Stimulated activated CD8-positive, alpha-beta memory T cell treated with anti-CD3 and anti-CD28 coated beads, Interleukin-4, amount 100 ng/mL, for 4 hours (primary cell): ENCODE measurements at regions not wholly inside any gene's neighbourhood (a gene's known extent, or its start where the extent isn't known, plus 50 kb on each side); places are given as distances from the start of the nearest gene placed in this dataset.

Source experiments
- DNase-seq, 2 donors: peaks; one replicate each; pipeline ENCODE4 v3.0.0-alpha.2; 2020; ENCODE audit warnings: low read depth in 2 of 2, low spot score in 1 of 2

GRCh38 chr13:26989957-26990713, 181.5 kb downstream of the USP12 start:
- no peak for DNase-seq

DNA sequence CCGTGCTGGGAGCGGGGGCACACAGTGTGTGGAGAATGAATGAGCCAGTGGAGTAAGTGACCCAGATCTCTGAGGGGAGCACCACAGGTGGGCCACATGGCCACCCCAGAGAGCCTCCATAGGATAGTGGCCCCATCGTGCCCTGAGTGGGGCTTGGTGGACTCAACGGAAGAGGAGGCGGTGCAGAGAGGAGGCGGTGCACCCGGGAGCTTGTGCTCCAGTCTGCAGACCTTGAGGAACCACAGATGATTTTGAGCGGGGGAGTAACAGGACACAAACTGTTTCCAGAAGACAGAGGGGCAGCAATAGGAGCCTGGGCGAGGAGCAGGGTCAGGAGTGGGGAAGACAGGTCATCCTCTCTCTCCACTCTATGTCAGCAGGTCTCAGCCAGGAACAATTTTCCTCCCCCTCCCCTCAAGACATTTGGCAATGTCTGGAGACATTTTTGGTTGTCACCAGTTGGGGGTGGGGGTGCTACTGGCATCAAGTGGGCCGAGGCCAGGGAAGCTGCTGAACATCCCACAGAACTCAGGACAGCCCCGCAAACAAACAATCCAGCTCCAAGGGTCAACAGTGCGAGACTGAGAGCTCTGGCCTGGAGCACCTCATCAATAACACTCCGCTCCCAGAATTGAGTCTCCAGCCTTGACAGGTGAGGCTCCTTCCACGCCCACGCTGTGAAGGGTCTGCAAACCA, 182.2 kb downstream of the USP12 start:
- no peak for DNase-seq

GRCh38 chr13:26988059-26988769, 183.4 kb downstream of the USP12 start:
- no peak for DNase-seq

GRCh38 chr13:26987486-26988013, 184.1 kb downstream of the USP12 start:
- no peak for DNase-seq

DNA sequence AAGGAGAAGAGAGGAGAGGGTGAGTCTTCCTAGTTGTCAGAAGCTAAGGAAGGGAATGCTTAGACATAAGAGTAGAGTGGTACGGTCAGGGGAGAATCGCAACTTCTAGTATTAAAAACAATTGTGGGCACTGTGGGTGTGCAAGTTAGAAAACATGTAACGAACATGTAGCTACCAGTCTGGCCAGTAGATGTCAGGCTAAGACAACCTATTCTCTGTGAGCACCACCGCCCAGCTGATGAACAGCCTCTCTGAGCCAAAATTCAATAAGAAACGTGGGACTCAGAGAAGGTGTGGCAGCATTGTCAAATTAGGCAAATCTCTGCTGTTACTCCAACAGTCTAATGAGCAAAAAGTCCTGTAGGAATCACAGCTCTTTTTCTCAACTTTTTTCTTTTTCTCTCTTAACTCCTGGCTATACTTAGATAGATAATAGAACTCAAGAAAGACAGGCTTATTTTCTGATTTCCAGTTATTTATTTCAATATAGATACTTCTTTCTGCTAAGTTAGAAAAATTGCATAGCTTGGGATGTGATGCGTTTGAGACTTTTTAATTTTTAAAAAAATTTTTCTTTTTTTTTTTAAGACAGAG, 186.2 kb downstream of the USP12 start:
- DNase-seq, result peak; percentile 38 to 46

DNA sequence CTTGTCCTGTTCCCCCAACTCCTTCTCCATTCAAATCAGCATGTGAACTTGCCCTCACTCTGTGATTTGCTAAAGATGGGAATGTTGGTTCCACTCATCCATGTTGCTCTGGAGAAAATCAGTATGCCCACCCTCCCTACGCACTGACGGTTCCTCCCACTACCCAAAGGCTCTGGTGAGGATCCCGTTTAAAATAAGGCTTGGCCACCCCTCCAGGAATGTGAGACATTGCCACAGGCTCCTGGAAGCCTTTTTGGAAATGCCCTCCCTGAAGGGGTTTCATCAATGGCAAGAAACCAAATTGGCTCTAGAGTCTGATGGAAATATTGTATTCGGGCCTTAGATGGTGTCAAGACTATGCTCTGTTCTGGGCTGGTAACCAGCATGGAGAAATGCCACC, 187.3 kb downstream of the USP12 start:
- no peak for DNase-seq

DNA sequence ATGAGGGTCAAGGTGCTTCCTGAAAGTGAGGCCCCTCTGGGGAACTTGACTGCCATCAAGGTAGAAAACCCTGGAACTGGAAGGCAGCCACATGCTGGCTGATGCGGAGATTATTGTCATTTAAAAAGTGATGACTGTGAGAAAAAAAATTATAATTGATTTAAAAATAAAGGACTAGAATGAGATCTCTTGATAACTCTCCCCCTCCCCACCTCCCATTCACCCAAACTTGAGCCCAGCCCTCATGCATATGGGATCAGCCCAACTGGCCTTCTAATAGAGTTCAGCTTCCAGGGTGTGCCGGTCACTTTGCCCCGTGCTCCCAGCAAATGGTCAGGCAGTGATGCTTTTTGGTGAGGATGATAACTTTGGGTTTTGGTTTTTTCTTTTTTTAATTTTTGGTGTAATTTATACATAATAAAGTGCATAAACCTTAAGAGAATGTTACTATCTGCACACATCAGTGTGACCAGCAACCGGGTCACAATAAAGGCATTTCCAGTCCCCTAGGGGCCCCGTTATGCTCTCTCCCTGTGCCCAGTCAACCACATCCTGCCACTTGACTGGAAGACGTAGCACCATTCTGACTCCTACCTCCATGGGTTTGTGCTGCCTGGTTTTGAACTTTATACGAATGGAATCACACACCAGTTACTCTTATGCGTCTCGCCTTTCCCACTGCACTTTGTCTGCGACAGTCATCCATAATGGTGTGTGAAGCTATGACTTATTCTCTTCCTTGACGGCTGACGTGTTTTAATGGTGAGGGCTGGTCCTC, 187.9 kb downstream of the USP12 start:
- no peak for DNase-seq

GRCh38 chr13:26980099-26981031, 191.2 kb downstream of the USP12 start:
- no peak for DNase-seq

- no peak for DNase-seq
Measured at GRCh38 chr13:26979334-26979733, 192.3 kb downstream of the USP12 start.

GRCh38 chr13:26978081-26978860, 193.3 kb downstream of the USP12 start:
- no peak for DNase-seq

DNA sequence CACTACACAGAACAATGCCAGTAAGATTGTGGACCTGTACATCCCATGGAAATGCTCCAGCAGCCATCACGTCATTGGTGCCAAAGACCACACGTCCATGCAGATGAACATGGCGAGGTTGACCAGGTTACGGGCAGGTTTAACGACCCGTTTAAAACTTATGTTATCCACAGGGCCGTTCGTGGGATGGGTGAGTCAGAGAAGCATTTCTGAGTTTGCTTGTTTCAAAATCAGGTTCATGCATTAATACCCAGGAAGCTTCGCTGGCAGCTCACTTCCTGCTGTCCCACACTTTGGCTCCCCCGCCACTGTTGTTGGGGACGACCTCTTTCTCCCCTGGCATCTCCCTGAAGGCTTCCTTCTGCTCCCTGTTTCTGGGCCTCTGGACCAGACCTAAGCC, 194.1 kb downstream of the USP12 start:
- no peak for DNase-seq

DNA sequence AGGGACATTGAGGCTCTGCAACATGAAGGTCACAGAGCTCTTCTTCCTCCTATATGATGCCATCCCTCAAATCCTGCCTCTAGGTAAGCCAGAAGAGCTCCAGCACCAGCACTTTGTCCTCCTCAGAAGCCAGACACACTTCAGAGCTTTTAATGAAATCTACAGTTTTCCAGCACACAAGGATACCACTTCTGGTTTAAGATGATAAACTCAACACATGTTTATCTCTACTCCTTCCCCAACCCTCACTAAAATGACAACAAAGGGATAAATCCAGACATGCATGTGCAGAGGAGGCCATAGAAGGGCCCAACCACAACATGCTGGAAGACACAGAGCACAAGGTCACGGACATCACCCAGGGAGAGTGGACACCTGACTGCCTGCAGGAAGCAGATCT, 195.3 kb downstream of the USP12 start:
- DNase-seq, result no peak

GRCh38 chr13:26973946-26974345, 197.7 kb downstream of the USP12 start:
- no peak for DNase-seq

- no peak for DNase-seq
Measured at GRCh38 chr13:26973295-26973694, 198.3 kb downstream of the USP12 start.

GRCh38 chr13:26971990-26972887, 199.4 kb downstream of the USP12 start:
- no peak for DNase-seq

DNA sequence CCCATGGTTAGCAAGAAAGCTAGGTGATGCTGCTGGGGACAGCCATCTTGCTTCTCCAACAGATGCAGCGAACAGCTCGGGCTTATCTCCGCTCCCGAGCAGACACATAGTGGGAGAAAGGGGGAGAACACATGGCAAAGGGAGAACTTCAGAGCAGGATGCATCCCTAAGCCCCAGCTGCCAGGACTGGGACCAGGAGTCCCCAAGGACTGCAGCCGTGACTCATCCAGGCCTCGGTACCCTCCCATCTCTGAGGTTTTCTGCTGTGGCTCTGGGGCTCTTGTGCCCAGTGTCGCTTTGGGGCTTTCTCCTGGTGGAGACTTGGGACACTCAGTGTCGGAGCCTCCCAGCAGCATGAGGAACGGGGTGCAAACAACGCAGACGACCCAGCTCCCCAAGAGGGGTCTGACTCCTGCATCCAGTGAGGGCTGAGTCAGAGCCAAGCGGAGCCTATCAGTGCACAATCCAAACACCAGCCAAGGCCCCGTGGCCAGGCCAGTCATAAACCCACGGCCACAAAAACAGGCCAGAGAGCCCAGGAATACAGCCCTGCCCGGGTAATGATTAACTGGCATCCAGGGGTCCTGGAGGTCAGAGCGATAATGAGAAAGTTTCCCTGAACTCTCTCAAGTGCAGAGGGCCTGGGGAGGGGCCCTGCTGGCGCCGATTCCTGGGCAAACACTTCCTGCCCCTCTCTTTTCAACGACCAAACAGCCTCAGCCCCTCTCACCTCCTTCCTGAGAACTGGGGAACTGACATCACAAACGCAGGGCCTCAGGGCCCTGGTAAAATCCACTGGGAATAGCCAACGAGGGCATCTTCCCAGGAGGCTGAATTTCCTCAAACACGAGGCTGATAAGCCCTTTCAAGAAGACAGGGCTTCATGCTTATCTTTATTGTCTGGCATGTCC, 202.9 kb downstream of the USP12 start:
- DNase-seq, result no peak
